Stomach (tissue), 4 donors: ENCODE measurements at regions not wholly inside any gene's neighbourhood (a gene's known extent, or its start where the extent isn't known, plus 50 kb on each side); places are given as distances from the start of the nearest gene placed in this dataset.
"Not testable (repeated sequence)": the region's sequence is repeated elsewhere in the genome, so short reads cannot be mapped to it uniquely, and the experiment has no call there.

Experiments used
- EP300 ChIP-seq: sonication (generic); formaldehyde crosslinking; IDR thresholded peaks from one replicate; pipeline ENCODE4 v1.6.1; 2017; ENCODE audit warnings: antibody characterized with exemption
- POLR2A ChIP-seq, 4 donors: fragments of 450-650 bp; IDR thresholded peaks; one replicate each; pipeline ENCODE4 v1.6.1; 2016; ENCODE audit warnings: antibody characterized with exemption in 4 of 4, control low read depth in 2 of 4, mild to moderate bottlenecking in 1 of 4, moderate library complexity in 1 of 4
- POLR2AphosphoS5 ChIP-seq, 3 donors: sonication (generic); formaldehyde crosslinking; IDR thresholded peaks; one replicate each; pipeline ENCODE4 v1.6.1; 2016; ENCODE audit warnings: antibody characterized with exemption in 3 of 3
- TF ChIP-seq, protein P1 (sequence below), 7 experiments: fragments of 450-650 bp in 4 of 7; fragments of 200-600 bp in 3 of 7; sonication (generic) in 3 of 7; IDR thresholded peaks; one replicate each; pipeline ENCODE4 v1.5.1; 2016 to 2019; ENCODE audit warnings: antibody characterized with exemption in 7 of 7, control low read depth in 2 of 7, mild to moderate bottlenecking in 1 of 7

DNA sequence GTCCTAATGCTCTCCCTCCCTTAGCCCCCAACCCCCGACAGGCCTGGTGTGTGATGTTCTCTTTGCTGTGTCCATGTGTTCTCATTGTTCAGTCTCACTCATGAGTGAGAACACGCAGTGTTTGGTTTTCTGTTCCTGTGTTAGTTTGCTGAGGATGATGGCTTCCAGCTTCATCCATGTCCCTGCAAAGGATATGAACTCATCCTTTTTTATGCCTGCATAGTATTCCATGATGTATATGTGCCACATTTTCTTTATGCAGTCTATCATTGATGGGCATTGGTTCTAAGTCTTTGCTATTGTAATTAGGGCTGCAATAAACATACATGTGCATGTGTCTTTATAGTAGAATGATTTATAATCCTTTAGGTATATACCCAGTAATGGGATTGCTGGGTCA, 184.7 kb upstream of the AHR start:
- TF ChIP-seq, protein P1, sequence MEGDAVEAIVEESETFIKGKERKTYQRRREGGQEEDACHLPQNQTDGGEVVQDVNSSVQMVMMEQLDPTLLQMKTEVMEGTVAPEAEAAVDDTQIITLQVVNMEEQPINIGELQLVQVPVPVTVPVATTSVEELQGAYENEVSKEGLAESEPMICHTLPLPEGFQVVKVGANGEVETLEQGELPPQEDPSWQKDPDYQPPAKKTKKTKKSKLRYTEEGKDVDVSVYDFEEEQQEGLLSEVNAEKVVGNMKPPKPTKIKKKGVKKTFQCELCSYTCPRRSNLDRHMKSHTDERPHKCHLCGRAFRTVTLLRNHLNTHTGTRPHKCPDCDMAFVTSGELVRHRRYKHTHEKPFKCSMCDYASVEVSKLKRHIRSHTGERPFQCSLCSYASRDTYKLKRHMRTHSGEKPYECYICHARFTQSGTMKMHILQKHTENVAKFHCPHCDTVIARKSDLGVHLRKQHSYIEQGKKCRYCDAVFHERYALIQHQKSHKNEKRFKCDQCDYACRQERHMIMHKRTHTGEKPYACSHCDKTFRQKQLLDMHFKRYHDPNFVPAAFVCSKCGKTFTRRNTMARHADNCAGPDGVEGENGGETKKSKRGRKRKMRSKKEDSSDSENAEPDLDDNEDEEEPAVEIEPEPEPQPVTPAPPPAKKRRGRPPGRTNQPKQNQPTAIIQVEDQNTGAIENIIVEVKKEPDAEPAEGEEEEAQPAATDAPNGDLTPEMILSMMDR (IDR thresholded peaks at IDR 0.05) = not testable (repeated sequence)
- not testable (repeated sequence) for TF ChIP-seq POLR2AphosphoS5 (IDR thresholded peaks at IDR 0.05); POLR2A (IDR thresholded peaks at IDR 0.05); EP300
